ENCODE measurements at regions not wholly inside any gene's neighbourhood (a gene's known extent, or its start where the extent isn't known, plus 50 kb on each side); places are given as distances from the start of the nearest gene placed in this dataset.

- Histone ChIP-seq H4K20me1 (replicated peaks in 1 of 2; ENCODE audit: control insufficient read depth in 1 of 2, insufficient read depth in 2 of 2, low read length in 2 of 2) (no peaks in the 10 kb centered on the region), H3K79me2 (ENCODE audit: control insufficient read depth in 1 of 2, insufficient read depth in 2 of 2, low read length in 2 of 2) (no peaks in the 10 kb centered on the region), H2BK5ac (ENCODE audit: low read depth, low read length) (no peak overlapping the region), H3K14ac (ENCODE audit: insufficient read length) (no peak overlapping the region), H2BK15ac (ENCODE audit: low read length) (no peak overlapping the region), H3K23me2 (ENCODE audit: low read depth, low read length) (peaks cover 2% of the 10 kb centered on the region; the same call in 1 of the 2 replicates), H3K27me3 (replicated peaks in 1 of 4; ENCODE audit: control insufficient read depth in 3 of 4, extremely low read depth in 1 of 4, insufficient read depth in 3 of 4, low read length in 3 of 4) (no peaks in the 10 kb centered on the region), H3K4me3 (ENCODE audit: extremely low read depth in 1 of 4, insufficient read depth in 2 of 4, low read depth in 3 of 4, low read length in 4 of 4) (no peak overlapping the region), H3K27ac (ENCODE audit: low read depth, low read length) (no peak overlapping the region), H3K9me3 (ENCODE audit: insufficient read depth in 2 of 2, low read depth in 1 of 2, low read length in 1 of 2) (peaks cover 0 to 3% of the 10 kb centered on the region in 2 experiments; a peak in 1 of 4 replicates), H2AK5ac (ENCODE audit: low read depth, low read length) (no peak overlapping the region), H3K4me1 (replicated peaks in 1 of 4; ENCODE audit: control insufficient read depth in 3 of 4, insufficient read depth in 4 of 4, low read length in 3 of 4) (no peaks in the 10 kb centered on the region), H3K23ac (ENCODE audit: insufficient read length) (no peak overlapping the region), H4K91ac (replicated peaks; ENCODE audit: insufficient read length, low read length) (no peak overlapping the region), H2AFZ (ENCODE audit: low read length) (no peak overlapping the region), H3K9ac (replicated peaks in 1 of 4; ENCODE audit: extremely low read depth in 1 of 4, low read depth in 3 of 4, low read length in 3 of 4) (no peak overlapping the region), H4K5ac (ENCODE audit: insufficient read length, low read depth, low read length) (no peak overlapping the region), H2BK20ac (ENCODE audit: low read length) (no peak overlapping the region), H3K36me3 (ENCODE audit: control insufficient read depth in 2 of 4, insufficient read depth in 4 of 4, low read length in 3 of 4) (no peaks in the 10 kb centered on the region), H2BK120ac (replicated peaks; ENCODE audit: low read depth, low read length) (no peak overlapping the region), H3K4ac (replicated peaks; ENCODE audit: insufficient read length, low read depth, low read length) (no peak overlapping the region), H3K4me2 (ENCODE audit: insufficient read depth in 1 of 2, low read depth in 2 of 2, low read length in 2 of 2) (no peak overlapping the region), H3K18ac (ENCODE audit: extremely low read depth, low read length) (no peak overlapping the region), H3K56ac (replicated peaks; ENCODE audit: insufficient read length, low read depth, low read length) (no peak overlapping the region), H3K79me1 (ENCODE audit: low read depth, low read length) (no peaks in the 10 kb centered on the region), H2BK12ac (ENCODE audit: low read depth, low read length) (no peak overlapping the region), H4K8ac (ENCODE audit: extremely low read depth, insufficient read depth, low read length) (no peak overlapping the region)
- 93% methylated on average over 8 of the region's 8 CpGs; no CpG with 5 or more reads in 1 of the 2 experiments for WGBS, 2 experiments (ENCODE audit: extremely low coverage in 1 of 2, insufficient coverage in 1 of 2, insufficient read length in 1 of 2, insufficient replicate concordance in 2 of 2, low coverage in 1 of 2, low lambda C conversion rate in 2 of 2, missing lambda C conversion rate in 1 of 2)
- FAIRE-seq (no peak), DNase-seq (ENCODE audit: low read depth in 1 of 2, low spot score in 2 of 2) (no peak)
- TF ChIP-seq MAX (IDR thresholded peaks at IDR 0.05): no peak
- TF ChIP-seq GABPA (IDR thresholded peaks at IDR 0.05; ENCODE audit: borderline replicate concordance, insufficient read depth, low read length): no peak
- no peak for TF ChIP-seq E2F6 (IDR thresholded peaks at IDR 0.05)
- TF ChIP-seq SP2 (IDR thresholded peaks at IDR 0.05; ENCODE audit: low read length): no peak
- TF ChIP-seq ATF2 (IDR thresholded peaks at IDR 0.05; ENCODE audit: low read length): no peak
- ChIA-PET CTCF (ENCODE audit: partially characterized antibody) (no interaction called here), POLR2A (ENCODE audit: partially characterized antibody) (no interaction called here)
Observed at GRCh38 chr2:122218596-122218995, 463.1 kb downstream of the TSN start.
